ENCODE measurements at regions not wholly inside any gene's neighbourhood (a gene's known extent, or its start where the extent isn't known, plus 50 kb on each side); places are given as distances from the start of the nearest gene placed in this dataset.
"Not testable (repeated sequence)": the region's sequence is repeated elsewhere in the genome, so short reads cannot be mapped to it uniquely, and the experiment has no call there.

- no peak for DNase-seq
These were observed 115.5 kb downstream of the ERMARD start for GRCh38 chr6:169866668-169867521.

GRCh38 chr6:169866140-169866534 lies 114.7 kb downstream of the ERMARD start:
- DNase-seq: no peak

- no peak for DNase-seq
These were observed 114.1 kb downstream of the ERMARD start for GRCh38 chr6:169865346-169866139.

- DNase-seq: no peak
These were observed 113.0 kb downstream of the ERMARD start for GRCh38 chr6:169864148-169865020.

- DNase-seq: no peak
These were observed 112.3 kb downstream of the ERMARD start for GRCh38 chr6:169863710-169864109.

GRCh38 chr6:169862892-169863525 lies 111.6 kb downstream of the ERMARD start:
- DNase-seq: no peak

GRCh38 chr6:169862043-169862891 lies 110.8 kb downstream of the ERMARD start:
- DNase-seq: no peak

GRCh38 chr6:169861431-169862042 lies 110.1 kb downstream of the ERMARD start:
- peak; percentile 26 for DNase-seq

- no peak for DNase-seq
These were observed 108.7 kb downstream of the ERMARD start for GRCh38 chr6:169859978-169860703.

GRCh38 chr6:169859401-169859977 lies 108.1 kb downstream of the ERMARD start:
- no peak for DNase-seq

- DNase-seq: no peak
These were observed 107.5 kb downstream of the ERMARD start for GRCh38 chr6:169858935-169859351.

GRCh38 chr6:169858293-169858934 lies 107.0 kb downstream of the ERMARD start:
- no peak for DNase-seq

- DNase-seq: no peak
These were observed 106.2 kb downstream of the ERMARD start for GRCh38 chr6:169857343-169858292.

GRCh38 chr6:169856442-169857342 lies 105.3 kb downstream of the ERMARD start:
- not testable (repeated sequence) for DNase-seq

GRCh38 chr6:169854813-169855212 lies 103.4 kb downstream of the ERMARD start:
- no peak for DNase-seq

GRCh38 chr6:169854083-169854725 lies 102.8 kb downstream of the ERMARD start:
- DNase-seq: no peak
